ENCODE measurements at regions not wholly inside any gene's neighbourhood (a gene's known extent, or its start where the extent isn't known, plus 50 kb on each side); places are given as distances from the start of the nearest gene placed in this dataset.

GRCh38 chr21:28266061-28266460, 726.6 kb downstream of the LTN1 start:
- DNase-seq, result no peak

GRCh38 chr21:28263974-28264373, 728.7 kb downstream of the LTN1 start:
- no peak for DNase-seq

- DNase-seq, result no peak
Observed at GRCh38 chr21:28261298-28261697, 731.4 kb downstream of the LTN1 start.

- no peak for DNase-seq
Observed at GRCh38 chr21:28257276-28257675, 735.4 kb downstream of the LTN1 start.

GRCh38 chr21:28256837-28257236, 735.8 kb downstream of the LTN1 start:
- no peak for DNase-seq

GRCh38 chr21:28256420-28256831, 736.3 kb downstream of the LTN1 start:
- DNase-seq, result no peak

- DNase-seq, result no peak
Observed at GRCh38 chr21:28253961-28254360, 738.7 kb downstream of the LTN1 start.

GRCh38 chr21:28253338-28253737, 739.3 kb downstream of the LTN1 start:
- DNase-seq, result no peak

GRCh38 chr21:28252928-28253327, 739.7 kb downstream of the LTN1 start:
- no peak for DNase-seq

GRCh38 chr21:28250946-28251345, 741.7 kb downstream of the LTN1 start:
- no peak for DNase-seq

- DNase-seq, result no peak
Observed at GRCh38 chr21:28247454-28248020, 745.1 kb downstream of the LTN1 start.

GRCh38 chr21:28240586-28240985, 752.1 kb downstream of the LTN1 start:
- no peak for DNase-seq

- no peak for DNase-seq
Observed at GRCh38 chr21:28239340-28239739, 753.3 kb downstream of the LTN1 start.

- DNase-seq, result no peak
Observed at GRCh38 chr21:28237661-28238060, 755.0 kb downstream of the LTN1 start.

GRCh38 chr21:28235169-28235895, 757.3 kb downstream of the LTN1 start:
- no peak for DNase-seq

- DNase-seq, result no peak
Observed at GRCh38 chr21:28234326-28234725, 758.4 kb downstream of the LTN1 start.

- no peak for DNase-seq
Observed at GRCh38 chr21:28233536-28234220, 759.0 kb downstream of the LTN1 start.

- DNase-seq, result no peak
Observed at GRCh38 chr21:28230559-28230958, 762.1 kb downstream of the LTN1 start.

GRCh38 chr21:28229814-28230213, 762.9 kb downstream of the LTN1 start:
- DNase-seq, result no peak

- no peak for DNase-seq
Observed at GRCh38 chr21:28228636-28228995, 764.1 kb downstream of the LTN1 start.

GRCh38 chr21:28227881-28228635, 764.6 kb downstream of the LTN1 start:
- no peak for DNase-seq

GRCh38 chr21:28226563-28226962, 766.1 kb downstream of the LTN1 start:
- DNase-seq, result no peak

GRCh38 chr21:28224191-28224726, 768.4 kb downstream of the LTN1 start:
- no peak for DNase-seq

Measured in NCI-H524 treated with DMSO at 0.1 percent for 48 hours (cell line).